GM12892 (cell line): ENCODE measurements at regions not wholly inside any gene's neighbourhood (a gene's known extent, or its start where the extent isn't known, plus 50 kb on each side); places are given as distances from the start of the nearest gene placed in this dataset.

Experiments used
- DNase-seq: peaks from one replicate; pipeline ENCODE4 v3.0.0; 2011; ENCODE audit not compliant: insufficient read length
- FAIRE-seq: peaks from 2 replicates; lab custom pipeline; 2011; peaks lifted over from hg19 to GRCh38; lab: Jason Lieb, UNC
- POLR2A ChIP-seq: IDR thresholded peaks from 2 replicates; pipeline ENCODE4 v1.6.1; 2011; ENCODE audit warnings: low read depth, low read length, control low read depth
- POLR2AphosphoS5 ChIP-seq: IDR thresholded peaks from 2 replicates; pipeline ENCODE4 v1.6.1; 2011; ENCODE audit warnings: low read depth, low read length, control low read depth
- TAF1 ChIP-seq: IDR thresholded peaks from 2 replicates; pipeline ENCODE4 v1.6.1; 2011; ENCODE audit warnings: low read depth, mild to moderate bottlenecking, control low read depth, low read length, borderline replicate concordance

DNA sequence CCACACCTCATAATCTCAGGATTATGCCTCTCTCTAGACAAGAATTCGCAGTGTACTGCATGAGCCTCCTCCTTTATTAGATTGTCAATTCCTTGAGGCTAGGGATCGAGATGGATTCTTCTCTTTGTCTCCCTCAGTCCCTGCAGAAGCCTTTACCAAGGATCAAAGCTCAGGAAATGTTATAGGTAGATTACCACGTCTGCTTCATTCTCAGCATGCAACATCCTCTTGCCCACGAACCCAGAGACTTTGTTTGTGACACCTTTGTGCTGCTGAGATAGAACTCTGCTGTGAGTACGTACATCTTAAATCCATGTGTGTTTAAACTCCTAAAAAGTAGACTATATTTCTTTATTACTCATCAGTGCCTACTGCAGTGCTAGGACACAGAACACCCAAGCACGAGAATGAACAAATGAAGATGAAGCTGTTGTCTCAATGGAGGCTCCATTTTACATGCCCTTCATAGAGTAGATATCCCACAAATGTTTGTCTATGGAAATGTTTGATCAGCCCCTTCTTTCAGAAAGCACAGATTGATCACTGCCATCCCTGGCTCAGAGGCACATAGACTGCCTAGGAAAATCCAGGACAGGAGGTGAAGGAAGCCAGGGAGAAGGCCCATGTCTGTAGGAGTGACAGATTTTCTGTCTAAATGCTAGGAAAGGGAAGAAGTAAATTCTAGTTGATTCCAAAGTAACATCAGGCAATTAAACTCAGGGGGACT, 98.8 kb upstream of the KLHL29 start:
- DNase-seq = no peak
- no peak for FAIRE-seq

DNA sequence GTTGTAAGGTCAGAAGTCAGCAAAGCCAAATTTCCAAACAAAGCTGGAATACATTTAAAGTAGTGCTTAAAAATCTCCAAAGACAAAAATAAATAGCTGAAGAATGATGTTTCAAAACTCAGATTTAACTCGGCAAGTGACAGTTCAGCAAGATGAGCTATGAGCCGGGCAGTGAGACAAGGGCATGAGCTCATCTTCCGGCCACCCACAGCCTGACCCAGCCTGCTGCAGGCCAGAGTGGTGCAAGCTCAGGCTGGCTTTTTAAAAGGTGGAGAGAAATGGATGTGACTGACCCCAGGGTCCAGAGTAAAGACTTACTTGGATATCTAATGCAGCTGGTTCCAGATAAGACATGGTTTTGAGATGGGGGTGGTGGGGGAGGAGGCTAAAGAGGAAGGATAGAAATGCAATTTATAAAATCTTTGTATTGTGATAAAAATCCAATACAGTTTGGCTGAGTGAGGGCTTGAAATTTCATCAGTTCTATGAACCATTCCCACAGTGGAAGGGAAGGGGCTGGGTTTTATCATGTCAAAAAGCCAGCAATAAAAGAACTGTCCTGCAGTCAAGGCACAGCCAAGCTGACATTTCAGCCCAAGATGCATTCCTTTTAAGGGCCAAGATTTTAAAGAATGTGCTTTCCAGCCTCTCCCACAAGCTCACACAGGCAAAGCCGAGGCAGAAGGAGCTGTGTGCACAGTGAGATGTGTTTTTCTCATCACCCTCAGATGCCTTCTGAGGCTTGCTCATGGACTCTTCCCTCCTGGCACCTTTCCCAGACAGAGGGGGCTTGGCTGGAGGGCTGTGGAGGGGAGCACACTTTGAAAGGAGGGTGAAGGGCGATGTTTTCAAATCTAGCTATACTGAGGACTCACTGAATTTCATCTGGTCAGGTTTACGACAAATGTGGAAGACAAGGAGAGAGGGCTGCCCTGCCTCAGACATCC, 97.9 kb upstream of the KLHL29 start:
- no peak for FAIRE-seq
- TF ChIP-seq POLR2A = no peak
- no peak for TF ChIP-seq TAF1
- TF ChIP-seq POLR2AphosphoS5 = no peak
- DNase-seq = no peak

More for the DNA sequence above, 98.8 kb upstream of the KLHL29 start:
- no peak for TF ChIP-seq POLR2A
- no peak for TF ChIP-seq TAF1
- no peak for TF ChIP-seq POLR2AphosphoS5

DNA sequence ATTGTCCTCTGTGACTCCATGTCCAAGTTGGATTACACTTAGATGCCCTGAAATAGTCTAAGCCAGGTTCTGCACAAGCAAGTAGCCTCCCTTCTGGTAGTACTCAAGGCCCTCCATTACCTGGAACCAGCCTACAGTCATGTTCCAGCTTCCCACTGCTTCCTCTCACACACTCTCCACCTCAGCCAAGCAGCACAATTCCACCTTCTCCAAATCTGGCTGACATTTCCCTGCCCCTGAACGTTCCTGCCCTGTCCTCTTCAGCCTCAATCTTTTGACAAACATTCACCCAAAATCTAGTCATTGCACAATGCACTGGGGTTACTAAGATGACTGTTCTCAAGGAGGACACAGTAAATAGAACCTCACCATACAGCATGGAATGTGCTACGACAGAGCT, 95.3 kb upstream of the KLHL29 start:
- TF ChIP-seq TAF1 (no peak), POLR2AphosphoS5 (no peak), POLR2A (no peak)
- DNase-seq (no peak), FAIRE-seq (no peak)

DNA sequence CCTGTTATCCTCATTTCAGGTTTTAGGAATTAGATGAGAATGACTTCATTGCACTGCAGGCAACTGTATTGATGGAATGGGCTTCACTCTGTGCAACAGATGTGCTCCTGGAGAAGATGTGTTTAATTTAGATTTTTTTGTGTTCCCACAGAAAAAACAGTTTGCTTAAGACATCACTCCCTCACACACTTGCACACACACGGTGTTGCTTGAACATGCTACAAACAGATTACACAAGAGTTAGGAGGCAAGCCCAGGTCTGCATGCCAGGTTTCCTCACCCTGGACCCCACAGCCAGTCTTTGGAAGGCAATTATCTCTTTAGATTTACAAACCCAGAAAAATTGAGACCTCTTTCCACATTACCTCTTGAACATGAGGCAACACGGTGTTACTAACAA, 93.7 kb upstream of the KLHL29 start:
- TF ChIP-seq POLR2A (no peak), TAF1 (no peak), POLR2AphosphoS5 (no peak)
- no peak for DNase-seq
- no peak for FAIRE-seq

DNA sequence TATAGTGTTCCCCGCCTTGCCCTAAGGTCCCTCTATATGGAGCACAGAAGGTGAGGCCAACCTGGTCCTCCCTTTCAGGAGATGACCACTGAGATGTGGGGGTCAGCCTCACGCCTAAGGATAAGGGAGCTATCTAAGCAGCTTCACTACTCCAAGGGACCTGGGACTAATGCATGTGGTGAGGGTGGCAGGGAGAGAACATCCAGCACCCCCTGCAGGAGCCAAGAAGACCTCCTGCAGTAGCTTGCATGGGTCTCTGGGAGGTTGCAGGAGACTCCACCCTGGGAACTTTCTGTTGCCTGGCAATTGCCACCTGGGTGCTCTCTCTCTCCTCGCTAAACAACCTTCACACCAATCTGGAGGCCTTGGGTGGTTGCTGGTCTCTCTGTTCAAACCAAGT, 93.0 kb upstream of the KLHL29 start:
- FAIRE-seq (no peak), DNase-seq (no peak)
- TF ChIP-seq POLR2AphosphoS5 (no peak), TAF1 (no peak), POLR2A (no peak)

DNA sequence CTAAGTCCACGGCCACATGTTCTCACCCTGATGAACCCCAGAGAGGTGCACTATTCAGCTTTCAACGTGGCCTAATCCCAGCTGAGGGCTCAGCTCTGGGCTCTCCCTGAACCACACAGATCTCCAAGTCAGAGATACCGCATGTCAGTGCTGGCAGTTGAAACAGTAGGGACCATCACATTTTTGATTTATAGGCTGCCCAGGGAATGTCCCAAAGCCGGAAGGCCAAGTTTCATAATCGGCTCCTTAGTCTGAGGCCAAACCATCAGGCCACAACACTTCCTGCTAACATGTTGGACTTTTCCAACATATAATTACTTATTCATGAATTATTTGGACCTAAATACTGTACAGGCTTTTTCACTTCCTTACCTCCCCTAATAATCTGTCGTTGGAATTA, 91.9 kb upstream of the KLHL29 start:
- no peak for DNase-seq
- TF ChIP-seq POLR2A (no peak), TAF1 (no peak), POLR2AphosphoS5 (no peak)
- FAIRE-seq = no peak

DNA sequence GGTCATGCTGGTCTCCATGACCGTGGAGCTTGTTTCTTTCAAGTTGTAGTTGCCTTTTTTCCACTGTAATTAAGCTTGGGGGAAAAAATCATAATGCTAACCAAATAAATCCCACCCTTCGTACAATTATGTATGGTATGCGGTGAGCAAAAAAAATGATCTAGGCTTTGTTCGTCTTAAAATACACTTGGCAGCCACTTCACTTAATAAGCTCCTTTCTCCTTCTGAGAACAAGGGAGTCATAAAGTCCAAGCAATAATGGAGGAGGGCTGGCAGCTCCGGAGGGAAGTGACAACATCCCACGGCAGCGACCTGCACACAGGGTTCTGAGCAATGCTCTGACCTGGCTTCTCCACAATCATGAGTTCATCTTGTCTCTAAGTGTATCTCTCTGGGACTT, 91.2 kb upstream of the KLHL29 start:
- FAIRE-seq = no peak
- no peak for TF ChIP-seq TAF1
- TF ChIP-seq POLR2A = no peak
- TF ChIP-seq POLR2AphosphoS5 = no peak
- DNase-seq = no peak

DNA sequence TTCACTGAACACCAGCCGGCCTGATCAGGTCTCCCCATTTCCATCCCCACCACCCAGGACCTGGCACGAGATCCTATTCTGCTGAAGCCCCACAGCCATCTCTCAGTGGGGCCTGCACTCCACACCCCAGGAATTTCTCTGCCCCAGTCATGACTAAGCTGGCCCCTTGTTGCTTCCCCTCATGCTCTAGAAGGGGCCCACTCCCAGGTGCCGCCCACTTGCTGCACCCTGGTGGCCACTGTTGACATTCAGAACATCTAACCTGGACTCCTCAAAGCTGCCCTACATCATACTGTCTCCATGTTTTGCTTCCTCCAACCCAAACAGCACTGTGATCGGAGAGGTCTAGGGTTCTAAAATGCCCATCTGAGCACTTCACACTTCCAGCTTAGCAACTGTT, 90.7 kb upstream of the KLHL29 start:
- no peak for DNase-seq
- FAIRE-seq = no peak
- no peak for TF ChIP-seq POLR2A

DNA sequence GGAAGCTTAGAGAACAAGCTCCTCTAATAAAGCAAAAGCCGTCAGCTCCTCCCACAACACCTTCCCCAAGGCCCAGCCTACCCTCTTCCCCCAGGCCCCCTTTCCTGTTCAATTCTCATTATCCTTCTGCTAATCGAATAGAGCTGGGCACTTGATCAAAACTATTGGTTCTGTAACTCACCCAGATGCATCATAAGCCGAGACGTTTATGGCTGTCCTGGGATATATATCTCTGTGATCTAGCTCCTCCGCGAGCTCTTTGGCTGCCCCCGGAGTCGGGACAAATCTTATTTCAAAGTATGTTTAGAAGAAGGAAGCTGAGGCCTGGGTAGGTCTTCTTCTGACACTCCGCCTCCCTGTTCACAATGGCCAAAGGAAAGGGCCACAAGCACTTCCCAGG, 88.3 kb upstream of the KLHL29 start:
- TF ChIP-seq TAF1 = no peak
- no peak for TF ChIP-seq POLR2A
- no peak for FAIRE-seq
- DNase-seq = no peak

DNA sequence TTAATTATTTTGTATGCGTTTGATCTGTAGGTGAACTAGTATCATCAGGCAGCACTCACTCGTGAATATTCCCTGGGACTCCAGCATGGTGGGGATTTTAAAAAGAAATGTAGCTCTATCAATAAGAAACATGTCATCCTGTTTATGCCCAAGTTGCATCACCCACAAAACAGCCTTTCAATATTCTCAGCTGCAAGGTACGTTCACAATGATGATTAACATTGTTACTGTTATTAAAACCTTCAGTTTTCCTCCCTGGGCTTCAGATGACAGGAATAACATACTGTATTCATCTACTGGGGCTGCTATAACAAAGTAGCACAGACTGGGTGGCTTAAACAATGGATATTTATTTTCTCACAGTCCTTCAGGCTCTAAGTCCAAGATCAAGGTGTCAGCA, 87.9 kb upstream of the KLHL29 start:
- FAIRE-seq = no peak
- no peak for DNase-seq
- TF ChIP-seq POLR2A (no peak), TAF1 (no peak), POLR2AphosphoS5 (no peak)

DNA sequence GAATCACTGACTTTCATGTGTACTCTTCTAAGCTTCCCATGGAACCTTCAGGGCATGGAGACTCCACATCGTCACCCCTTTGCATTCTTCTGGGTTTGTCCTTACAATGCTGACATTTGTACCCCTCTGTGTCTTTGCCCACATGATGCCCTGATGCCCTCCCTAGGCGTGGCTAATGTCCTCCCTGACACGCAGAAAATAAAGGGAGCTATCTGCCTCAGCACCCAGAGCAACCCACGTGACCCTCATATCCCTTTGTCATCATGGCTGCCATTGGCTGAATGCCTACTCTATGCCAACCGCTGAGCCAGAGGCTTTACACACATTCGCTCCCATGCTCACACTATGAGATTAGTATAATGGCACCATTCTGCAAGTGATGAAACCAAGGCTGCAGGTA, 86.4 kb upstream of the KLHL29 start:
- FAIRE-seq (no peak), DNase-seq (no peak)
- no peak for TF ChIP-seq TAF1
- TF ChIP-seq POLR2A = no peak
- no peak for TF ChIP-seq POLR2AphosphoS5
